Hepatocyte (in vitro differentiated cells): ENCODE measurements at regions not wholly inside any gene's neighbourhood (a gene's known extent, or its start where the extent isn't known, plus 50 kb on each side); places are given as distances from the start of the nearest gene placed in this dataset.

Source experiments
- DNase-seq: peaks from one replicate; pipeline ENCODE4 v3.0.0-alpha.2; 2016; ENCODE audit warnings: low spot score
- H2AFZ ChIP-seq: fragments of 200-600 bp; sonication (generic); 2 replicates; pipeline ENCODE4 v1.6.0; 2016; ENCODE audit warnings: antibody characterized with exemption, mild to moderate bottlenecking
- H3K27ac ChIP-seq: fragments of 200-600 bp; sonication (generic); 2 replicates; pipeline ENCODE4 v1.5.1; 2016; ENCODE audit warnings: mild to moderate bottlenecking
- H3K27me3 ChIP-seq: fragments of 200-600 bp; sonication (generic); 2 replicates; pipeline ENCODE4 v1.6.1; 2016
- H3K36me3 ChIP-seq: fragments of 200-600 bp; sonication (generic); replicated peaks from 2 replicates; pipeline ENCODE4 v1.5.1; 2016; ENCODE audit warnings: low read depth; ENCODE audit not compliant: insufficient read depth
- H3K4me1 ChIP-seq: fragments of 200-600 bp; sonication (generic); 2 replicates; pipeline ENCODE4 v1.5.1; 2016; ENCODE audit warnings: mild to moderate bottlenecking, moderate library complexity; ENCODE audit not compliant: insufficient read depth
- H3K4me2 ChIP-seq: fragments of 200-600 bp; sonication (generic); 2 replicates; pipeline ENCODE4 v1.6.0; 2016
- H3K4me3 ChIP-seq: fragments of 200-600 bp; sonication (generic); 2 replicates; pipeline ENCODE4 v1.5.1; 2016; ENCODE audit warnings: mild to moderate bottlenecking
- H3K79me2 ChIP-seq: fragments of 200-600 bp; sonication (generic); 2 replicates; pipeline ENCODE4 v1.6.0; 2017; ENCODE audit warnings: mild to moderate bottlenecking
- H3K9me2 ChIP-seq: fragments of 200-600 bp; sonication (generic); replicated peaks from 2 replicates; pipeline ENCODE4 v1.6.0; 2017; ENCODE audit warnings: mild to moderate bottlenecking; ENCODE audit not compliant: insufficient read depth
- H3K9me3 ChIP-seq: fragments of 200-600 bp; sonication (generic); 2 replicates; pipeline ENCODE4 v1.5.1; 2016; ENCODE audit warnings: low read depth, mild to moderate bottlenecking
- H4K20me1 ChIP-seq: fragments of 200-600 bp; sonication (generic); 2 replicates; pipeline ENCODE4 v1.6.0; 2016; ENCODE audit warnings: mild to moderate bottlenecking; ENCODE audit not compliant: insufficient read depth, poor library complexity, severe bottlenecking
- CTCF ChIP-seq: fragments of 200-600 bp; sonication (generic); IDR thresholded peaks from 2 replicates; pipeline ENCODE4 v1.5.1; 2016; ENCODE audit warnings: antibody characterized with exemption, mild to moderate bottlenecking; ENCODE audit not compliant: poor library complexity
- EZH2 ChIP-seq: fragments of 200-600 bp; sonication (generic); IDR thresholded peaks from 2 replicates; pipeline ENCODE4 v1.6.1; 2016; ENCODE audit warnings: antibody characterized with exemption, mild to moderate bottlenecking, borderline replicate concordance
- EZH2phosphoT487 ChIP-seq: fragments of 200-600 bp; sonication (generic); IDR thresholded peaks from one replicate; pipeline ENCODE4 v1.6.1; 2018; ENCODE audit warnings: antibody characterized with exemption, mild to moderate bottlenecking, low read depth, moderate library complexity; ENCODE audit not compliant: unreplicated experiment, severe bottlenecking
- WGBS: methylation state at CpG from one replicate; pipeline ENCODE4 v1.1.6; 2016; ENCODE audit warnings: low lambda C conversion rate; ENCODE audit errors: missing lambda C conversion rate; 5-methylcytosine and 5-hydroxymethylcytosine counted together

DNA sequence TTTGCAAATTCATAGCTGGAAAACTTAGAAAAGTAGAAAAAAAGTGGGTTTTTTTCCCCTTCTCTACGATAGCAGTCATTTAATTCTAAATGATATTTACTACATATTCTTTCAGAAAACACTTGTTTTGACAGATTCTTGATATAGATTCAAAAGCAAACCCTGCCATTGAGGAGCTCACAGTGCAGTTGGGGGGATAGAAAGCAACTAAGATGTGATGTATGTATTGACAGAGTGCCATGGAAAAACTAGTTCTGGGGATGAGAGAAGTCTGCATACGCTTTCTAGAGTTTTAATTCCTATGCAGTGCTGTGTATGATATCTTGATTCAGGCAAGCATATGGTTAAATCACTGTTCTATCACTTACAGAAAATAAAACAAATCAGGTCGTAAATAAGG is 436.6 kb upstream of the GHITM start:
- H3K4me1 ChIP-seq = no peaks in the 10 kb centered on the region
- no peaks in the 10 kb centered on the region for H3K79me2 ChIP-seq
- no peaks in the 10 kb centered on the region for H3K36me3 ChIP-seq
- no peak overlapping the region for H2AFZ ChIP-seq
- no peak overlapping the region for H3K27ac ChIP-seq
- no peaks in the 10 kb centered on the region for H3K9me3 ChIP-seq
- WGBS = 87% methylated on average over 3 of the region's 3 CpGs
- H3K4me3 ChIP-seq = no peak overlapping the region
- no peak overlapping the region for H3K4me2 ChIP-seq
- no peaks in the 10 kb centered on the region for H3K9me2 ChIP-seq
- H3K27me3 ChIP-seq = no peaks in the 10 kb centered on the region
- TF ChIP-seq CTCF (no peak), EZH2phosphoT487 (no peak), EZH2 (no peak)
- no peaks in the 10 kb centered on the region for H4K20me1 ChIP-seq
- DNase-seq = no peak

DNA sequence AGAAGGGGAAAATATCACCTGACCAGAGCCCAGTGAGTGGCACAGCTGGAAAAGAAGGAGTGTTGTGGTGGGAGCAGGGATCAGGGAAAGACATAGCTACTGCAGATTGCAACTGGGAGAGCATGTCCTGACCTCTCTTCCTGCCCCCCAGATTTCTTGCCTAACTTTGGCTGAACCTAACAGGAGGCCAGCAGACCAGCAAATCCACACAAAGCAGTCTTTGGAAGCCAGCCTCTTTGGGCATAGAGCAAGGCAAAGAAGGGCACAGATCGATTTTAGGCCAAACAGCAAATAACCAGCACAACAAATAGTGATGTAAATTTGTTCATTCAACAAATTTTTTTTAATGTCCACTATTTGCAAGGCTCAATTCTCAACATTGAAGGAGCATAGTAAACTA is 433.2 kb upstream of the GHITM start:
- Histone ChIP-seq H3K4me2 (no peak overlapping the region), H2AFZ (no peak overlapping the region), H3K79me2 (no peaks in the 10 kb centered on the region), H3K9me3 (no peaks in the 10 kb centered on the region), H3K27me3 (no peaks in the 10 kb centered on the region), H3K27ac (no peak overlapping the region), H3K9me2 (no peaks in the 10 kb centered on the region), H3K36me3 (no peaks in the 10 kb centered on the region), H4K20me1 (no peaks in the 10 kb centered on the region), H3K4me1 (no peaks in the 10 kb centered on the region), H3K4me3 (no peak overlapping the region)
- TF ChIP-seq EZH2 (no peak), EZH2phosphoT487 (no peak), CTCF (no peak)
- WGBS = 68% methylated on average over 1 of the region's 1 CpG
- no peak for DNase-seq

- no peaks in the 10 kb centered on the region for H3K27me3 ChIP-seq
- DNase-seq = no peak
- H3K27ac ChIP-seq = no peak overlapping the region
- H3K36me3 ChIP-seq = no peaks in the 10 kb centered on the region
- H3K4me1 ChIP-seq = no peaks in the 10 kb centered on the region
- no peaks in the 10 kb centered on the region for H3K9me2 ChIP-seq
- 92% methylated on average over 2 of the region's 2 CpGs for WGBS
- no peak overlapping the region for H3K4me3 ChIP-seq
- H2AFZ ChIP-seq = no peak overlapping the region
- no peak for TF ChIP-seq EZH2phosphoT487
- TF ChIP-seq EZH2 = no peak
- TF ChIP-seq CTCF = no peak
- no peaks in the 10 kb centered on the region for H4K20me1 ChIP-seq
- no peak overlapping the region for H3K4me2 ChIP-seq
- H3K9me3 ChIP-seq = no peaks in the 10 kb centered on the region
- no peaks in the 10 kb centered on the region for H3K79me2 ChIP-seq
Measured at GRCh38 chr10:83706952-83707582, 432.2 kb upstream of the GHITM start.

GRCh38 chr10:83713423-83713822 is 425.9 kb upstream of the GHITM start:
- Histone ChIP-seq H3K79me2 (no peaks in the 10 kb centered on the region), H3K4me2 (no peak overlapping the region), H3K4me1 (no peaks in the 10 kb centered on the region), H3K9me3 (no peaks in the 10 kb centered on the region), H3K4me3 (no peak overlapping the region), H3K27me3 (no peaks in the 10 kb centered on the region), H3K9me2 (no peaks in the 10 kb centered on the region), H3K27ac (no peak overlapping the region), H4K20me1 (no peaks in the 10 kb centered on the region), H3K36me3 (no peaks in the 10 kb centered on the region), H2AFZ (no peak overlapping the region)
- DNase-seq = no peak
- WGBS = 53% methylated on average over 1 of the region's 1 CpG
- TF ChIP-seq EZH2phosphoT487 = no peak
- no peak for TF ChIP-seq CTCF
- no peak for TF ChIP-seq EZH2
